ENCODE measurements at regions not wholly inside any gene's neighbourhood (a gene's known extent, or its start where the extent isn't known, plus 50 kb on each side); places are given as distances from the start of the nearest gene placed in this dataset.
A peak's percentile ranks its signal among the peaks of the same experiment; 100 is the strongest.

DNA sequence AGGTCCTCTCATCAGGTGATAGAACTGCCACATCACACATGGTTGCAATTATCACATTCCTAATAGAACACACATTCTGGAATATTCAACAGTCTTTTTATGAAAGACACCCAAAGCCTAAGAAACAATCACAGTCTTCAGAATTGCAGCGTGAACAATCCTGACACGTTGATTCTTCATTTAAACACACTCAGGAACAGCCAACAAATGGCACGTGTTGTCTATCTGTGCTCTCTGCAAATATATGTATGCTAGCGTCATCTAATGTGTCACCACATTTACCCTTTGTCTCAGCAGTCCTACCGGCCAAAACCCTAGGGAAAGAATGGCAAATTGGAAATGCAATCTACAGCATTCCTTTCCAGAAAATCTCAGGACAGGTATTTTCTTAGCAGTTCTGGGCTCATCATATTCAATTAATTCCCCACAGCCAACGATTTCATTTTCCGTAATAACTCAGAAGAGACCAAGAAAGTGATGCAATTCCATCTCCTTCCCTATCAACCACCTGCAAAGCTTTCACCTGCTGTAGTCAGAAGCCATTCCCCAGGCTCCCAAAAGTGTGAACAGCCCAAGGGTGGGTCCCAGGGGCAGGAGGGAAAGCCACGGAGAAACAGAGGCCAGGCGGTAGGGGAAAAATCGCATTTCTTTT lies 280.3 kb upstream of the JARID2 start:
- Histone ChIP-seq H3K9me3 (no peaks in the 10 kb centered on the region), H3K27me3 (no peaks in the 10 kb centered on the region), H3K36me3 (no peaks in the 10 kb centered on the region), H3K4me1 (no peaks in the 10 kb centered on the region), H3K27ac (no peak overlapping the region), H3K4me3 (no peak overlapping the region)
- no peak for ATAC-seq (ENCODE audit: low FRiP score in 2 of 2)
- WGBS, 2 donors, result 80 to 83% methylated on average over 10 of the region's 10 CpGs
- DNase-seq, result no peak
- no peak for TF ChIP-seq EP300 (IDR thresholded peaks at IDR 0.05)
- TF ChIP-seq POLR2AphosphoS5 (IDR thresholded peaks at IDR 0.05), result no peak
- no peak for TF ChIP-seq POLR2A (IDR thresholded peaks at IDR 0.05)
- TF ChIP-seq, protein P1, sequence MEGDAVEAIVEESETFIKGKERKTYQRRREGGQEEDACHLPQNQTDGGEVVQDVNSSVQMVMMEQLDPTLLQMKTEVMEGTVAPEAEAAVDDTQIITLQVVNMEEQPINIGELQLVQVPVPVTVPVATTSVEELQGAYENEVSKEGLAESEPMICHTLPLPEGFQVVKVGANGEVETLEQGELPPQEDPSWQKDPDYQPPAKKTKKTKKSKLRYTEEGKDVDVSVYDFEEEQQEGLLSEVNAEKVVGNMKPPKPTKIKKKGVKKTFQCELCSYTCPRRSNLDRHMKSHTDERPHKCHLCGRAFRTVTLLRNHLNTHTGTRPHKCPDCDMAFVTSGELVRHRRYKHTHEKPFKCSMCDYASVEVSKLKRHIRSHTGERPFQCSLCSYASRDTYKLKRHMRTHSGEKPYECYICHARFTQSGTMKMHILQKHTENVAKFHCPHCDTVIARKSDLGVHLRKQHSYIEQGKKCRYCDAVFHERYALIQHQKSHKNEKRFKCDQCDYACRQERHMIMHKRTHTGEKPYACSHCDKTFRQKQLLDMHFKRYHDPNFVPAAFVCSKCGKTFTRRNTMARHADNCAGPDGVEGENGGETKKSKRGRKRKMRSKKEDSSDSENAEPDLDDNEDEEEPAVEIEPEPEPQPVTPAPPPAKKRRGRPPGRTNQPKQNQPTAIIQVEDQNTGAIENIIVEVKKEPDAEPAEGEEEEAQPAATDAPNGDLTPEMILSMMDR (IDR thresholded peaks at IDR 0.05), result no peak

DNA sequence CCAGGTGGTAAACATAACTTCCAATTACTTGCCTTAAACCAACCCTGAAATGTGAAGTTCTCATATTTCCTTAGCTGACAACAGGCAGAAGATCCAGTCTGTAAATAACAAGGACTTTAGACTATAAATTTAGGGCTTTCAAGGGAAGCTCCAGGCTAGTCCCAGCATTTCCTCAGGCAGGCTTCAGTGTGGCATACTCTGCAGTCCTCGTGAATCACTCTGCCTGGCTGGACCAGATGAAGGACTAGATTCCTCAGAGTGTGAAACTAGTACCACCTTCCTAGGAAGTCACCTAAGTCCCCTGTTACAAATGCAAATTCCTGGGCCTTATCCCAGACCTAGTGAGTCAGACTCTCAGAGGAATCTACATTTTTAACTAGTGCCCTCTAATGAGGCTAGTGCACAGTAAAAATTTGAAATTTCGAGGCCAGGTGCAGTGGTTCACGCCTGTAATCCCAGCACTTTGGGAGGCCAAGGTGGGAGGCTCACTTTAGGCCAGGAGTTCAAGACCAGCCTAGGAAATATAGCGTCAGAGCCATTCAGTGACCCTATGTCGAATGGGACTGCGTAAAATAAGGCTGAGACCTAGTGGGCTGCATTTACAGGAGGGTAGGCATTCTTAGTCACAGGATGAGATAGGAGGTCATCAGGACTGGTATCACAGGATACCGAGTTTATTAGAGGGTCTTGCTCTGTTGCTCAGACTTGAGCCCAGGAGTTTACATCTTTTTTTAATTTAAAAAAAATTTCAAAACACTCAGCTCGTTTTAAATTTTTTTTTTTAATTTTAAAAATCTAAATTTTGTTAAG lies 279.6 kb upstream of the JARID2 start:
- H3K36me3 ChIP-seq, result no peaks in the 10 kb centered on the region
- H3K9me3 ChIP-seq, result no peaks in the 10 kb centered on the region
- no peaks in the 10 kb centered on the region for H3K27me3 ChIP-seq
- H3K4me3 ChIP-seq, result no peak overlapping the region
- no peaks in the 10 kb centered on the region for H3K4me1 ChIP-seq
- no peak for ATAC-seq (ENCODE audit: low FRiP score in 2 of 2)
- DNase-seq, result no peak
- TF ChIP-seq, protein P1 (IDR thresholded peaks at IDR 0.05), result no peak
- TF ChIP-seq POLR2A (IDR thresholded peaks at IDR 0.05), result no peak
- no peak for TF ChIP-seq POLR2AphosphoS5 (IDR thresholded peaks at IDR 0.05)
- TF ChIP-seq EP300 (IDR thresholded peaks at IDR 0.05), result no peak
- 91 to 93% methylated on average over 8 of the region's 8 CpGs for WGBS, 2 donors
- H3K27ac ChIP-seq, result no peak overlapping the region

DNA sequence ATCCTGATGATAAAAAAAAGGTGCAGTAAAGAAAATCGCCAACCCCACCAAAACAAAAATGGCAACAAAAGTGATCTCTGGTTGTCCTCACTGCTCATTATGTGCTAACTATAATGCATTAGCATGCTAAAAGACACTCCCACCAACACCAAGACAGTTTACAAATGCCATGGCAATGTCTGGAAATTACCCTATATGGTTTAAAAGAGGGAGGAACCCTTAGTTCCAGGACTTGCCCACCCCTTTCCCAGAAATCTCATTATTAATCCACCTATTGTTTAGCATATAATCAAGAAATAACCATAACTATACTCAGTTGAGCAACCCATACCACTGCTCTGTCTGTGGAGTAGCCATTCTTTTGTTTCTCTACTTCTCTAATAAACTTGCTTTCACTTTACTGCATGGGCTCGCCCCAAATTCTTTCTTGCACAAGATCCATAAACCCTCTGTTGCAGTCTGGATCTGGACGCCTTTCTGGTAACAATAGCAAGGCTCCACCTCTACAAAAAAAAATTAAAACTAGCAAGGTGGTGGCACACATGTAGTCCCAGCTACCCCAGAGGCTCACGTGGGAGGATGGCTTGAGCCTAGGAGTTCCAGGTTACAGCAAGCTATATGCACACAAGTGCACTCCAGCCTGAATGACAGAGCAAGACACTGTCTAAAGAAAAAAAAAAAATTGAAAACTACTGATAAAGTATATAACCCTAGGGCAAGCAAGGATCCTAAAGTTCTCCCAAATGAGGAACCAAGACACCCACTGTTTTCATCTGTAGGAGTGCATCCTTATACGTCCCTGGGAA lies 278.8 kb upstream of the JARID2 start:
- H3K27me3 ChIP-seq, result no peaks in the 10 kb centered on the region
- 72 to 84% methylated on average over 5 of the region's 5 CpGs for WGBS, 2 donors
- peak in 1 of 2 donors; percentile 31 for ATAC-seq (ENCODE audit: low FRiP score in 2 of 2)

DNA sequence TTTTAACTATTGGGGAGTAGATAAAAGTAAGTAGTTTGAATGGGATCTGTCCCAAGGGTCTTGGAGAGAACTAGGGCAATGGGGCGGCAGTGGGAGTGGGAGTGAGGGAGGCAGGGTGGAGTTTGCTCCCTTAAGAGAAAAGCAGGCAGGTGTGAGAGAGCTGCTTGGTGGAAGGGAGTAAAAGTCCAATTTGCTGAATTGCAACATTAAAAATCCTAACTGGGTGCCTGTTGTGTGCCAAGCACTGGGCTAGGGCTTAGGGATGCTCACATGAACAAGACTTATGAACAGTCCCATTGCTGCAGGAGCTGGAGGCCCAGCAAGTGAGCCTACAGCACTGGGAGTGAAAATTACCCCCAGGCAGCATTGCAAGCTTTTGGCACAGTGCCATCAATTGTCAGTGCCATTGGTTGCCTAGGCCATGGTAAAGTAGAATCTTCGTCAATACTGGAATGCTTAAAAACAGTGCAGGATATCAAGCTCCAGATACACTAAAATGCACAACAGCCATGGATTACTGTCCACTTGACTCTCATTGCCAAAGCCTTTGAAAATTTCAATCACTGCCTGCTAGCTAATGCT lies 277.7 kb upstream of the JARID2 start:
- no peak for ATAC-seq (ENCODE audit: low FRiP score in 2 of 2)
- Histone ChIP-seq H3K9me3 (no peaks in the 10 kb centered on the region), H3K27me3 (no peaks in the 10 kb centered on the region), H3K4me1 (no peaks in the 10 kb centered on the region), H3K27ac (no peak overlapping the region), H3K36me3 (no peaks in the 10 kb centered on the region), H3K4me3 (no peak overlapping the region)
- TF ChIP-seq, protein P1 (IDR thresholded peaks at IDR 0.05), result no peak
- DNase-seq, result no peak
- WGBS, 2 donors, result 91 to 93% methylated on average over 2 of the region's 2 CpGs

More for the DNA sequence above, 278.8 kb upstream of the JARID2 start:
- H3K4me3 ChIP-seq, result no peak overlapping the region
- DNase-seq, result no peak
- no peaks in the 10 kb centered on the region for H3K9me3 ChIP-seq
- TF ChIP-seq, protein P1 (IDR thresholded peaks at IDR 0.05), result no peak
- TF ChIP-seq EP300 (IDR thresholded peaks at IDR 0.05), result no peak
- no peak for TF ChIP-seq POLR2A (IDR thresholded peaks at IDR 0.05)
- TF ChIP-seq POLR2AphosphoS5 (IDR thresholded peaks at IDR 0.05), result no peak
- no peaks in the 10 kb centered on the region for H3K36me3 ChIP-seq
- no peak overlapping the region for H3K27ac ChIP-seq
- no peaks in the 10 kb centered on the region for H3K4me1 ChIP-seq

Data from upper lobe of left lung (tissue), 6 donors.